ENCODE measurements at regions not wholly inside any gene's neighbourhood (a gene's known extent, or its start where the extent isn't known, plus 50 kb on each side); places are given as distances from the start of the nearest gene placed in this dataset.
"Not testable (repeated sequence)": the region's sequence is repeated elsewhere in the genome, so short reads cannot be mapped to it uniquely, and the experiment has no call there.

DNA sequence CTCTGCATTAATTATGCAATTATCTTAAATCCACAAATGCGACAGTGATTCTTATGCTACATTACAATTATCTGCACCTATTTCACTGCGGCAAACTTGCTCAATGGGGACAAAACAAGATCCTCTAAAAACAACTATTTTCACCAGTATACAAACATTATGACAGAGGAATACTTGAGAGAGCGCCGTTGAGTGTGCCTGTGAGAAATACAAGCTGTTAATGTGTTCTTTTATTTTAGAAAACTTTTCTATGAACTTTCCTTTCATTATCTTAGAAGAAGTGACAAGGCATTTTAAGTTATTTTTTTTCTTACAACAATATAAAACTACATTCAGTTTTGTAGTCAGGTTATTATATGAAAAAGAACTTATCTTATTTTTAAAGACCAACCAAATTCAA lies 1247.0 kb downstream of the FSCB start:
- Histone ChIP-seq H3K27ac (no peak overlapping the region), H3K36me3 (no peaks in the 10 kb centered on the region), H3K27me3 (no peaks in the 10 kb centered on the region), H3K4me1 (peaks cover 0 to 9% of the 10 kb centered on the region in 2 donors), H3K4me3 (replicated peaks in 1 of 3) (no peak overlapping the region), H3K9me3 (no peaks in the 10 kb centered on the region)
- intact Hi-C loops (cut with DNase I): no loop called here
- 38% methylated on average over 4 of the region's 4 CpGs for WGBS, 2 donors
- no peak for DNase-seq
- TF ChIP-seq CTCF (IDR thresholded peaks at IDR 0.05) (no peak), POLR2A (IDR thresholded peaks at IDR 0.05) (no peak)

- Histone ChIP-seq H3K4me3 (replicated peaks in 1 of 3) (no peak overlapping the region), H3K27me3 (no peaks in the 10 kb centered on the region), H3K27ac (no peak overlapping the region), H3K9me3 (no peaks in the 10 kb centered on the region), H3K36me3 (no peaks in the 10 kb centered on the region), H3K4me1 (peaks cover 0 to 9% of the 10 kb centered on the region in 2 donors)
- no peak for DNase-seq
- WGBS, 2 donors: 67 to 73% methylated on average over 2 of the region's 2 CpGs
- intact Hi-C loops (cut with DNase I): no loop called here
- no peak for TF ChIP-seq POLR2A (IDR thresholded peaks at IDR 0.05)
- no peak for TF ChIP-seq CTCF (IDR thresholded peaks at IDR 0.05)
These were observed 1248.7 kb downstream of the FSCB start for GRCh38 chr14:43258396-43258795.

GRCh38 chr14:43256996-43257395 lies 1250.1 kb downstream of the FSCB start:
- H3K27ac ChIP-seq; H3K27me3 ChIP-seq; H3K4me1 ChIP-seq; DNase-seq; H3K36me3 ChIP-seq; H3K4me3 ChIP-seq (replicated peaks in 1 of 3); H3K9me3 ChIP-seq; intact Hi-C loops (cut with DNase I): not testable (repeated sequence)
- 91 to 93% methylated on average over 5 of the region's 5 CpGs for WGBS, 2 donors

- no peak for TF ChIP-seq POLR2A (IDR thresholded peaks at IDR 0.05)
- no peak for TF ChIP-seq CTCF (IDR thresholded peaks at IDR 0.05)
- no peak overlapping the region for H3K27ac ChIP-seq
- H3K9me3 ChIP-seq: no peaks in the 10 kb centered on the region
- no peaks in the 10 kb centered on the region for H3K4me1 ChIP-seq
- intact Hi-C loops (cut with DNase I): no loop called here
- 92% methylated on average over 6 of the region's 6 CpGs for WGBS, 2 donors
- no peak for DNase-seq
- H3K36me3 ChIP-seq: no peaks in the 10 kb centered on the region
- H3K4me3 ChIP-seq (replicated peaks in 1 of 3): no peak overlapping the region
- no peaks in the 10 kb centered on the region for H3K27me3 ChIP-seq
These were observed 1254.2 kb downstream of the FSCB start for GRCh38 chr14:43252866-43253265.

DNA sequence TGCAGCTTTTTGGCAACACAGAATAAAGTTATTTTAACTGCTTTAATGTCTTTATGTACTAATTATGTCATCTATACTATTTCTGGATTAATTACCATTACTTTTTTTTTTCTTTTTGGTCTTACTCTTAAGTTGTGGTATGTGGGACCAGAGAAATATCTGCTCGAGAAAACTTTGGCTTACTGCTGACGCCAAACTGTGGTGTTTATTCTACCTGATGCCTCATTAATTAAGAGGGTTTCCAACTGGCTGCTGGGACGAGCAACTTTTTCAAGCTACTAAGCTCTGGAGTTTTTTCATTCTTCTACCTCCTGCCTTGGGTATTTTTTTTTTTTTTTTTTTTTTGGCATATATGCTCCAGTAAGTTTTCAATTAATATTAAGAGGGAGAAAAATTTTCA lies 1257.5 kb downstream of the FSCB start:
- intact Hi-C loops (cut with DNase I): no loop called here
- no peak for DNase-seq
- WGBS, 2 donors: 19 to 20% methylated on average over 3 of the region's 3 CpGs
- Histone ChIP-seq H3K27me3 (no peaks in the 10 kb centered on the region), H3K4me3 (replicated peaks in 1 of 3) (no peak overlapping the region), H3K27ac (no peak overlapping the region), H3K36me3 (no peaks in the 10 kb centered on the region), H3K9me3 (no peaks in the 10 kb centered on the region), H3K4me1 (no peaks in the 10 kb centered on the region)
- TF ChIP-seq POLR2A (IDR thresholded peaks at IDR 0.05): no peak
- TF ChIP-seq CTCF (IDR thresholded peaks at IDR 0.05): no peak

- TF ChIP-seq POLR2A (IDR thresholded peaks at IDR 0.05) (no peak), CTCF (IDR thresholded peaks at IDR 0.05) (no peak)
- H3K4me1 ChIP-seq: no peaks in the 10 kb centered on the region
- no peaks in the 10 kb centered on the region for H3K27me3 ChIP-seq
- intact Hi-C loops (cut with DNase I): no loop called here
- H3K4me3 ChIP-seq (replicated peaks in 1 of 3): no peak overlapping the region
- no peak for DNase-seq
- H3K9me3 ChIP-seq: no peaks in the 10 kb centered on the region
- H3K36me3 ChIP-seq: no peaks in the 10 kb centered on the region
- no peak overlapping the region for H3K27ac ChIP-seq
These were observed 1258.0 kb downstream of the FSCB start for GRCh38 chr14:43249116-43249515.

Measured in thyroid gland (tissue), 4 donors.